Caco-2 (cell line): ENCODE measurements at regions not wholly inside any gene's neighbourhood (a gene's known extent, or its start where the extent isn't known, plus 50 kb on each side); places are given as distances from the start of the nearest gene placed in this dataset.

Experiments
- BruUV-seq: library from RNA; stranded (reverse); fragments of 400-500 nt; replicated peaks from 2 replicates; lab custom pipeline; 2021; lab: Mats Ljungman, UMichigan
- CTCF ChIA-PET: fragments of 300-600 bp; sonication (Branson Sonifier 250); formaldehyde crosslinking; loops from one replicate; lab custom pipeline; 2022; ENCODE audit warnings: antibody characterized with exemption; lab: Charles Lee
- POLR2A ChIA-PET: fragments of 300-600 bp; sonication (Branson Sonifier 250); formaldehyde crosslinking; loops from one replicate; lab custom pipeline; 2022; ENCODE audit warnings: antibody characterized with exemption; lab: Charles Lee
- DNase-seq, 2 experiments: peaks; one replicate each; pipeline versions ENCODE4 v3.0.0 to v3.0.0-alpha.2; 2020 to 2022
- H3K27me3 ChIP-seq: replicated peaks from 2 replicates; pipeline ENCODE4 v1.6.0; 2011; ENCODE audit warnings: low read length; ENCODE audit not compliant: control insufficient read depth, insufficient read depth
- H3K36me3 ChIP-seq: 2 replicates; pipeline ENCODE4 v1.5.1; 2011; ENCODE audit warnings: low read length; ENCODE audit not compliant: control insufficient read depth, insufficient read depth
- H3K4me1 ChIP-seq: fragments of 250-450 bp; sonication (Bioruptor Pico); 2 replicates; pipeline ENCODE4 v1.5.1; 2020; ENCODE audit warnings: mild to moderate bottlenecking
- H3K4me3 ChIP-seq: 2 replicates; pipeline ENCODE4 v1.5.1; 2011; ENCODE audit warnings: low read depth, mild to moderate bottlenecking, control low read depth, low read length
- H3K9me3 ChIP-seq: fragments of 250-450 bp; sonication (Bioruptor Pico); 2 replicates; pipeline ENCODE4 v1.5.1; 2020; ENCODE audit warnings: mild to moderate bottlenecking, moderate library complexity
- H3K27ac Mint-ChIP-seq: one replicate; pipeline ENCODE4 v1.8.0; 2022; ENCODE audit warnings: mixed read lengths; ENCODE audit not compliant: unreplicated experiment
- H3K27me3 Mint-ChIP-seq: one replicate; pipeline ENCODE4 v1.8.0; 2022; ENCODE audit warnings: mixed read lengths; ENCODE audit not compliant: insufficient read depth, unreplicated experiment
- H3K36me3 Mint-ChIP-seq: one replicate; pipeline ENCODE4 v1.8.0; 2022; ENCODE audit warnings: mild to moderate bottlenecking, mixed read lengths; ENCODE audit not compliant: insufficient read depth, unreplicated experiment
- H3K4me1 Mint-ChIP-seq: one replicate; pipeline ENCODE4 v1.8.0; 2022; ENCODE audit warnings: low read depth, mixed read lengths; ENCODE audit not compliant: unreplicated experiment
- H3K4me3 Mint-ChIP-seq: one replicate; pipeline ENCODE4 v1.8.0; 2022; ENCODE audit warnings: mild to moderate bottlenecking, moderate library complexity, mixed read lengths; ENCODE audit not compliant: unreplicated experiment
- H3K9me3 Mint-ChIP-seq: one replicate; pipeline ENCODE4 v1.8.0; 2022; ENCODE audit warnings: mixed read lengths; ENCODE audit not compliant: unreplicated experiment
- CTCF ChIP-seq, 2 experiments: fragments of 200-600 bp in 1 of 2; IDR thresholded peaks; 1 replicate in 1 of 2; 2 replicates in 1 of 2; pipeline versions ENCODE4 v1.5.1 to v1.8.0; 2011 to 2022; ENCODE audit warnings: antibody characterized with exemption in 1 of 2, control low read depth in 1 of 2, inconsistent platforms in 1 of 2, low read depth in 1 of 2, low read length in 1 of 2, mild to moderate bottlenecking in 1 of 2, moderate library complexity in 1 of 2; ENCODE audit not compliant: insufficient read depth in 1 of 2, severe bottlenecking in 1 of 2, unreplicated experiment in 1 of 2
- intact Hi-C: fragments of 100-400 bp; cut with micrococcal nuclease; formaldehyde crosslinking; loops from one replicate; pipeline ENCODE4 v1.10.0; 2022; ENCODE audit not compliant: unreplicated experiment

GRCh38 chr7:17485904-17486303 lies 187.5 kb downstream of the AHR start:
- H3K27ac Mint-ChIP-seq: no peak overlapping the region
- no peaks in the 10 kb centered on the region for H3K36me3 Mint-ChIP-seq
- no peaks in the 10 kb centered on the region for H3K9me3 Mint-ChIP-seq
- no peaks in the 10 kb centered on the region for H3K27me3 Mint-ChIP-seq
- no peaks in the 10 kb centered on the region for H3K36me3 ChIP-seq
- no peaks in the 10 kb centered on the region for H3K4me1 ChIP-seq
- peaks cover 7% of the 10 kb centered on the region for H3K4me1 Mint-ChIP-seq
- no peaks in the 10 kb centered on the region for H3K27me3 ChIP-seq
- TF ChIP-seq CTCF (IDR thresholded peaks at IDR 0.05; ENCODE audit: insufficient read depth in 1 of 2, low read depth in 1 of 2, low read length in 1 of 2, severe bottlenecking in 1 of 2, unreplicated experiment in 1 of 2): no peak
- intact Hi-C loops: no loop called here
- no peak overlapping the region for H3K4me3 ChIP-seq
- H3K4me3 Mint-ChIP-seq: no peak overlapping the region
- no TSS peak for BruUV-seq
- CTCF ChIA-PET: no interaction called here
- H3K9me3 ChIP-seq: no peaks in the 10 kb centered on the region
- no peak for DNase-seq
- POLR2A ChIA-PET: no interaction called here

GRCh38 chr7:17486835-17487234 lies 188.4 kb downstream of the AHR start:
- no peak overlapping the region for H3K4me3 Mint-ChIP-seq
- H3K36me3 Mint-ChIP-seq: no peaks in the 10 kb centered on the region
- ChIA-PET POLR2A (no interaction called here), CTCF (no interaction called here)
- no peak for TF ChIP-seq CTCF (IDR thresholded peaks at IDR 0.05; ENCODE audit: insufficient read depth in 1 of 2, low read depth in 1 of 2, low read length in 1 of 2, severe bottlenecking in 1 of 2, unreplicated experiment in 1 of 2)
- Histone ChIP-seq H3K4me1 (no peaks in the 10 kb centered on the region), H3K36me3 (no peaks in the 10 kb centered on the region), H3K27me3 (no peaks in the 10 kb centered on the region), H3K4me3 (no peak overlapping the region), H3K9me3 (no peaks in the 10 kb centered on the region)
- DNase-seq: no peak
- H3K27ac Mint-ChIP-seq: no peak overlapping the region
- H3K27me3 Mint-ChIP-seq: no peaks in the 10 kb centered on the region
- H3K4me1 Mint-ChIP-seq: peaks cover 7% of the 10 kb centered on the region
- no TSS peak for BruUV-seq
- H3K9me3 Mint-ChIP-seq: no peaks in the 10 kb centered on the region
- intact Hi-C loops: no loop called here

GRCh38 chr7:17487343-17487742 lies 188.9 kb downstream of the AHR start:
- Mint-ChIP-seq H3K4me3 (no peak overlapping the region), H3K4me1 (peaks cover 7% of the 10 kb centered on the region), H3K36me3 (no peaks in the 10 kb centered on the region), H3K9me3 (no peaks in the 10 kb centered on the region), H3K27me3 (no peaks in the 10 kb centered on the region), H3K27ac (no peak overlapping the region)
- no peaks in the 10 kb centered on the region for H3K9me3 ChIP-seq
- intact Hi-C loops: no loop called here
- BruUV-seq: no TSS peak
- CTCF ChIA-PET: no interaction called here
- H3K27me3 ChIP-seq: no peaks in the 10 kb centered on the region
- POLR2A ChIA-PET: no interaction called here
- H3K36me3 ChIP-seq: no peaks in the 10 kb centered on the region
- no peak for TF ChIP-seq CTCF (IDR thresholded peaks at IDR 0.05; ENCODE audit: insufficient read depth in 1 of 2, low read depth in 1 of 2, low read length in 1 of 2, severe bottlenecking in 1 of 2, unreplicated experiment in 1 of 2)
- H3K4me3 ChIP-seq: no peak overlapping the region
- no peak for DNase-seq
- no peaks in the 10 kb centered on the region; the same call in 1 of the 2 replicates for H3K4me1 ChIP-seq
